ENCODE measurements at regions not wholly inside any gene's neighbourhood (a gene's known extent, or its start where the extent isn't known, plus 50 kb on each side); places are given as distances from the start of the nearest gene placed in this dataset.

DNA sequence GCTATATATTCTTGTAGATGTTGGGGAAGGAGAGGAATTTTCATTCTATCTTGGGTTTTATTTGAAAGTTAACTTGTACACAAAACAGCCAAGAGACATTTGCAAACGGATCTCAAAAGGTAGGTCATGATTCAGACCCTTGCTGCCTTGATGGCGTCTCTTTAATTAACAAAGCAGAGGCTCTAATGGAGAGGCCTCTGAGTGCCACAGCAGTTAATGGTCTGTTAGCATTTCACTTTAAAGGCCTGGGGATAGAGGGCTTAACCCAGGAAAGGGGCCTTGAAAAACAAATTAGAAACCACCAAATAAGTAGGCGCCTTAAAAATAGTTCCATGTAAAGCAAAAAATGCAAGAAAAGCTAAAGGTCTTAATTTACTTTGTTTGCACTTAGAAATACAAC is 836.9 kb upstream of the CELF4 start:
- TF ChIP-seq, protein P1, sequence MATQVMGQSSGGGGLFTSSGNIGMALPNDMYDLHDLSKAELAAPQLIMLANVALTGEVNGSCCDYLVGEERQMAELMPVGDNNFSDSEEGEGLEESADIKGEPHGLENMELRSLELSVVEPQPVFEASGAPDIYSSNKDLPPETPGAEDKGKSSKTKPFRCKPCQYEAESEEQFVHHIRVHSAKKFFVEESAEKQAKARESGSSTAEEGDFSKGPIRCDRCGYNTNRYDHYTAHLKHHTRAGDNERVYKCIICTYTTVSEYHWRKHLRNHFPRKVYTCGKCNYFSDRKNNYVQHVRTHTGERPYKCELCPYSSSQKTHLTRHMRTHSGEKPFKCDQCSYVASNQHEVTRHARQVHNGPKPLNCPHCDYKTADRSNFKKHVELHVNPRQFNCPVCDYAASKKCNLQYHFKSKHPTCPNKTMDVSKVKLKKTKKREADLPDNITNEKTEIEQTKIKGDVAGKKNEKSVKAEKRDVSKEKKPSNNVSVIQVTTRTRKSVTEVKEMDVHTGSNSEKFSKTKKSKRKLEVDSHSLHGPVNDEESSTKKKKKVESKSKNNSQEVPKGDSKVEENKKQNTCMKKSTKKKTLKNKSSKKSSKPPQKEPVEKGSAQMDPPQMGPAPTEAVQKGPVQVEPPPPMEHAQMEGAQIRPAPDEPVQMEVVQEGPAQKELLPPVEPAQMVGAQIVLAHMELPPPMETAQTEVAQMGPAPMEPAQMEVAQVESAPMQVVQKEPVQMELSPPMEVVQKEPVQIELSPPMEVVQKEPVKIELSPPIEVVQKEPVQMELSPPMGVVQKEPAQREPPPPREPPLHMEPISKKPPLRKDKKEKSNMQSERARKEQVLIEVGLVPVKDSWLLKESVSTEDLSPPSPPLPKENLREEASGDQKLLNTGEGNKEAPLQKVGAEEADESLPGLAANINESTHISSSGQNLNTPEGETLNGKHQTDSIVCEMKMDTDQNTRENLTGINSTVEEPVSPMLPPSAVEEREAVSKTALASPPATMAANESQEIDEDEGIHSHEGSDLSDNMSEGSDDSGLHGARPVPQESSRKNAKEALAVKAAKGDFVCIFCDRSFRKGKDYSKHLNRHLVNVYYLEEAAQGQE (IDR thresholded peaks at IDR 0.05; ENCODE audit: insufficient read depth in 1 of 2, low read depth in 2 of 2, low read length in 2 of 2), result no peak
- TF ChIP-seq TAF1 (IDR thresholded peaks at IDR 0.05; ENCODE audit: borderline replicate concordance, insufficient read depth, low read length), result no peak

All from PFSK-1 (cell line).